GM21360 (cell line): ENCODE measurements at regions not wholly inside any gene's neighbourhood (a gene's known extent, or its start where the extent isn't known, plus 50 kb on each side); places are given as distances from the start of the nearest gene placed in this dataset.

Experiments
- ATAC-seq: cut with Tn5 transposase; IDR thresholded peaks from one replicate; pipeline ENCODE4 v1.9.1; 2021; ENCODE audit warnings: mild to moderate bottlenecking, moderate library complexity; ENCODE audit not compliant: unreplicated experiment

DNA sequence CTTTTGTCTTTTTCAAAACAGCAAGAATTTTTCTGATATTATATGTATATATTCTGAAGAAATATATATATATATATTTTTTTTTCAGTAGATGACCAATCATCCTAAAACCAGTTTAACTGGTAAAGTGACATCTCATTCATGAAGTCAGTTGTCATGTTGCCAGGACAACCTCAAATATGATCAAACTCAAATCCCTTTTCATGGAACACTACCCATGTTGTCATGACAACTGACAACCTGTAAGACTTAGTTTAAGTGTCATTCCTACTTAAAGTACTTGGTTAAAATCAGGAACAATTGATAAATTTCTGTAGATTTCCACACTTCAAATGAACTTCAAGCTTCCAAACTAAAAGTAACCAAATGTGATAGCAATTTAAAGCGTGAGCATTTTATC is 101.8 kb upstream of the ERBB4 start:
- no peak for ATAC-seq

- ATAC-seq = no peak
These were observed 100.1 kb upstream of the ERBB4 start for GRCh38 chr2:212638694-212639093.

DNA sequence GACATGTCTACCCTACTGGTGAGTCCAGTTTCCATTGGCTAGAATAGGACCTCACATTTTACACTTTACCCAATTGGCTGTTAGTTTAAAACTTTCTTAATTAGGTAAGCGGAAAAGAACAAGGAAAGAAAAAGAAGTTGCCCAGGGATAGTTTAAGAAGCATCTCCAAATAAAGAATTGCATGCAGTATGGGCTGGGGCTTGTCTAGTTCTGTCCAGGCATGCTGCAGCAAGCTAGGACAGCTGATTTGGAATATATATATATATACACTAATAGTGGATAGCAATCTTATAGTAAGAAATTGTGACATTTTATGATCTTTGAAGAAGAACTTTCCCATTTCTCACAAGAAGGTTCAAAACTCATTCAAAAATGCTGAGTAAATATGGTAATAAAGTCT is 90.0 kb upstream of the ERBB4 start:
- ATAC-seq = no peak

- no peak for ATAC-seq
These were observed 87.8 kb upstream of the ERBB4 start for GRCh38 chr2:212626371-212626918.

DNA sequence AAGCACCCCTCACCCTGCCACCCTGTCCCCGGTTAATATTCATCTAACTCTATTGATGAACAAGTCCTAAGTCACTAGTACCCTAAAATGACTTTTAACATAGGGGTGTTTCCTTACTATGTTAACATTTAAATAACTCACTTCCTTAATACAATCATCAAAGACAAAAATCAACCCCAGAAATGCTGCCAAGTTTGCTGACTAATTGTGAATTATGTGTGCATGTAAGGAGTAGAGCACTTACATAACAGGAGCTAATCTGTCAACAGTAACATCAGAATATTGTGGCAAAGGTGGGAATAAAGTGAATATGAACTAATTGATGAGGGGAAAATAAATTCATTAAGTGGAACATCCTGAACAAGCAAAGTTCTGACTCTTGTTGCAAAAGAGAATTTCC is 81.4 kb upstream of the ERBB4 start:
- no peak for ATAC-seq

DNA sequence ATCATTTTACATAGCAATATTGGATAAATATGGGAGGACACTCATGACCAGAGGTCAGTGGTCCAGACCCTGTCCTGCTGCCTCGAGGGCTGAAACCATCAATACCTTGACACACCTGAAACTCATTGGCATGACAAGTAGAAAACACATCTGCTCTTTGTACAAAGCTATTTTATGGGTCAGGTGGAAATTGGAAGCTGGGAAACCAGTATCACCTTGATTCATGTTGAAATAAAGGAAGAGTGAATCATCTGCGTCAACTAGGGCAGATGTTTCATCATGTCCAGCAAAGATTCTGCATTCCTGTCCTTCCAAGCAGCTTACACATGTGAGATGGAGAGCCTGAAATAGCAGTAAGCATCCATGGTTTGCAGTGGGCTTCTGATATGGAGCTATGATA is 80.0 kb upstream of the ERBB4 start:
- ATAC-seq = no peak

DNA sequence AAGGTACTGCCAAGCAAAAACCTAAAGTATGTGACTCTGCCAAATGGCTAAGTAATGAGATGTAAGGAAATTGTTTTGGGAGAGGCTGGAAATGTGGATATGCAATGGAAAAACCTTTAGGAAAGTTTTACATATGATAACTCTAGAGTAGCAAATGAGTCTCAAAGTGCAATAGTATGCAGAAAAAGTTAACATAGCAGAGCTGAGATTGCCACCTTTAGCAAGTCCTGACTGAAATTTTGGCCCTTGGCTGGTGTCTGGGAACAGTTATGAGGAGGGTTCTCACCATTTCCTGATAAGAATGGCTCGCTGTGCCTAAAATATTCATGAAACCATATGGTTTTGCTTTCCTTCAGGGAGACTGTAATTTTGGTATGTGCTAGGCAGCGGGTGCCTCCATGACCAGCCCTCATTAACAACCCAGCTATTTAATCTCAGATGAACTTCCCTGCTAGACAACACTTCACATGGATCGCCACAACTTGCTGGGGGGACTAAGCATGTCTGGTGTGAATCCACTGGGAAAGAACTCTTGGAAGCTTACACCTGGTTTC is 72.3 kb upstream of the ERBB4 start:
- no peak for ATAC-seq

- ATAC-seq = no peak
These were observed 70.9 kb upstream of the ERBB4 start for GRCh38 chr2:212609479-212609878.

DNA sequence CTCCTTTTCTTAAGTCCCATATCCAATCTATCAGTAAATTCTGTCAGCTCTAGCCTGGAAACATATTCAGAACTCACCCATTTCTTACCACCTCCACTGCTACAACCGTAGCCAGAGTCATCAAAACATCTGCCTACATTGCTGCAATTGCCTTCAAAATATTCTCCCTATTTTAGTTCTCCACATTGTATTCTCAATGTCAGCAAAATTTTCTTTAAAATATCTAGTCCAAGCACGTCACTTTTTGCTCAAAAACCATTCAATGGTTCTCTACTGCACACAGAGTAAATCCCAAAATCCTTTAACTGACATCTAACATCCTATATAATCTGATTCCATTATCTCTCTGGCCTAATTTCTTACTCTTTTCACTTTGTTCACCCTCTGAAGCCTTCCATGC is 68.5 kb upstream of the ERBB4 start:
- no peak for ATAC-seq

DNA sequence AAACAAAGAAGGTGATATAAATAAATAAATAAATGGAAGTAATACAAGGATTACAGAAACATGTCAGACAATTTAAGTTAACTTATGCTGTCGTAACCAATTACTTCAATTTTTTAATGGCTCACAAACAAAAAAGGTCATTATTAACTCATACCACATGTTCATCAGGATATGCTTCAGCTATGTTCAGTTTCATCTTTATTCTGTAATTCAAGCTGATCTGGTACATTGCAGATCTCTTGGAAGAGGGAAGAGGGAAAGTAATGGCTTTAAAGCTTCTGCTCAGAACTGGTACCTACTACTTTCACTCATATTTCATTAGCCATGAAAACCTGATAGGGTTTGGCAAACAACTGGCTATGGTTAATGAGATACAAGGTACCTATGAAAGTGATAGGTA is 67.6 kb upstream of the ERBB4 start:
- ATAC-seq = no peak

- ATAC-seq = no peak
These were observed 58.1 kb upstream of the ERBB4 start for GRCh38 chr2:212596688-212597087.

- ATAC-seq = no peak
These were observed 57.7 kb upstream of the ERBB4 start for GRCh38 chr2:212596276-212596675.

DNA sequence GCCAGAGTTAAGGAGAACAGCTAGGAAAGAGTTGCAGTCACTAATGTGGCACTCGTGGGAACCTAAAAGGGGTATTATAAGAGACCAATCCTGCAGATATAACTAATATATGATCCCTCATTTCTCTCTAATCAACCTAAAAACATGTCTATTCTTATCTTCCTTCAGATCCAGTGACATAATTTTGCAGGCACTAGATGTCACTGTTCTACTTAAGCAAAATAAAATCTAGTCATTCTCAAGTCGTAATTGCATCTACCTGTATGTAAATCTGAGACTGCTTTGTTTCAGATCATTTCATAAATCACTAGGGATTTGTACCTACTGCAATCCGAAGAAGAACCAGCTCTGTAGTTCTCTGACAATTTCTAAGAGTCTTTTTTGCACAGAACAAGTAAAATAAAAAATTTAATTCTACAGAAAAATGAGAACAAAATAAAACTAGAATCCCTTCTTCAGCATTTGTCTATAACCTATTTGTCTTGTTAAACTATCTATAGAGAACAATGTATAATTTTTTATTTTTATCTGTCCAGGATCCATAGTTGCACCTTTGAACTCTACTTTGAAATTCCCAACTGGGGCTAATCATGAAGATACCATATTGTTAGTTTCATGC is 56.5 kb upstream of the ERBB4 start:
- ATAC-seq = peak; percentile 75

- ATAC-seq = no peak
These were observed 54.1 kb upstream of the ERBB4 start for GRCh38 chr2:212592695-212593094.
